Inflammatory macrophage (primary cell): ENCODE measurements at regions not wholly inside any gene's neighbourhood (a gene's known extent, or its start where the extent isn't known, plus 50 kb on each side); places are given as distances from the start of the nearest gene placed in this dataset.
"Not testable (repeated sequence)": the region's sequence is repeated elsewhere in the genome, so short reads cannot be mapped to it uniquely, and the experiment has no call there.

Experiments used
- DNase-seq, 2 donors: peaks; one replicate each; pipeline ENCODE4 v3.0.0-alpha.2; 2020 to 2022

DNA sequence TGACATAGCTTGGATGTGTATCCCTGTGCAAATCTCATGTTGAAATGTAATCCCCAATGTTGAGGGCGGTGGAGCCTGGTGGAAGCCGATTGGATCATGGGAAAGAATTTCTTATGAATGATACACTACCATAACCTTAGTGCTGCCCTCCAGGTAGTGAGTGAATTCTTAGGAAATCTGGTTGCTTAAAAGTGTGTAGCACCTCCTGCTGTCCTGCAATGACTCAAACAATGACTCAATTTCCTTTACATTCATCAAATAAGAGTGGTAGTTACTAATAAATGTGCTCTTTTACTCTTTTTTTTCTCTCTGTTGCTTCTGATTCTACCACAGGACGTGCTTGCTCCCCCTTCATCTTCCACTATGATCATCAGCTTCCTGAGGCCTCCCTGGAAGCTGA lies 1696.0 kb upstream of the CDH9 start:
- DNase-seq: no peak

DNA sequence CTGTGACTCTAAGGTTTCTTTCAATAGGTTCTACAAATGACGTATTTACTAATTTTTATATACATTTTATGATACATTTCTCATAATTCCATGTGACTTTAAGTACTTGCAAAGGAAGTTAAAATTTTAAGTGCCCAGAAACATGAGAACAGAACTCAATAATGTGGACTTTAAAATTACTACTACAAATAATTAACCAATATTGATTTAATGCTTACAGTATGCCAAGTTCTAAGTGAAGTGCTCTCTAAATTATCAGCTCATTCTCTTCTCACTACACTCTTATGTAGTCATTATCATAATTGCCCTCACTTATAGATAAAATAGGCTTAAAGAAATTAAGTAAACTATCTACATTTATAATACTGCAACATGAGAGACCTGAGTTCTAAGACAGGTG lies 1690.7 kb upstream of the CDH9 start:
- DNase-seq: no peak

DNA sequence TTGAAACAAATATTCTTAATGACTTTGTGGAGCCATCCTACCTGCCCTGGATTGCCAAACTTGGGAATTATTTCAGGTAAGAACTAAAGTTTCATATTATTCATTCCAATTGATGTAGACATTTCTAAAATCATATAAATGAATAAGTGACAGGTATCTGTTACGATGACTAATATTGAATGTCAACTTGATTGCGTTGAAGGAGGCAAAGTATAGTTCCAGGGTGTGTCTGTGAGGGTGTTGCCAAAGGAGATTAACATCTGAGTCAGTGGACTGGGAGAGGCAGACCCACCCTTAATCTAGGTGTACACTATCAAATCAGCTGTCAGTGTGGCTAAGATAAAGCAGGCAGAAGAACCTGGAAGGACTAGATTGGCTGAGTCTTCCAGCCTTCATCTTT lies 1688.4 kb upstream of the CDH9 start:
- no peak for DNase-seq

GRCh38 chr5:28725001-28725400 lies 1686.6 kb upstream of the CDH9 start:
- no peak for DNase-seq

DNA sequence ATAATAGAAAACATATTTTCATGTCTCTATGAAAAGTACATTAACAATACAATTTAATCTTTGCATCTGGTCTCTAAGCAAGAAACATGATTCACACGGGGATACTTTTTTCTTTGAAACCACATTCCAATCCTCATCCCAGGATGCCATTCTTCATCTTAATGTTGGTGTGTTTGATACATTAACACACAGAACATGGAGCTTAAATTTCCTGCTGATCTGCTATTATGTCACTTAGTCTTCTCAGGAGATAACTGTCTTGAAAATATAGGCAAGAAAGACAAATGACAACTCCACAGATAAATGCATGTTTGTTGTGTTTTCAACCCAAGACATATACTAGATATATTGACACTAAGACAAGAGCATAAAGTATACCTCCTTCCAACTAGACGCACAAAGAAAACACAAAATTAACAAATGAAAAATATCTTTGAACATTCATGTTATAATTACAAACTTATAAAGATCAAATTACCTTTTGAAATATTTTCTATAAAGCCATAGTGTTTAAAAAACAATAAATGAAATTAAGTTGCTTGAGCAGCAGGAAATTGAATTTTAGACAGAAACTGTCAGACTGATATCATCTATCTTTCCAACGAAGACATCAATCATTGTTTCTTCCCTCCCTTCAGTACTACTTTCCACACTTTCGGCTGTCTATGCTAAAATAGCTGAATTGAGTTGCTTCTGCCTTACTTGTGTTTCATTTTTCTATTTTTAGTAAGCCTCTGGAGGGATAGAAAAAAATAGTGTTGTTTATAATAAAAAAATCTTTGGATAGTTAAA lies 1676.7 kb upstream of the CDH9 start:
- no peak for DNase-seq

DNA sequence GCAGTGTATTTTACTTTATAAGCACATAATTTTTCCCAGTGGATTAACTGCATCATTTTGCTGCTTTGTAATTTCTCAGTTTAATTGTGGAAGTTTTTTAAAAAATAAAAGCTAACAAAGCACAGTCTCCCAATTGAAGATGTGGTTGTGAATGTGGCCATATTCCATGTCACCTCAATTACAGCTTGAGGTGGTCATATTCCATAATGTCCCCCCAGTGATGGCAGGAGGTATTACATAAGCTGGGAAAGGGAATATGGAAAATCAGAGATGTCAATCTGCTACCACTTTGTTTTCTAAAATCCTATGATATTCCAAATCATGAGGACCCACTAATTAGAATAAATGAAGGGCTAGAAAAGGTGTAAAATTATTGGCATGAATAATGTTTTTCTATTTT lies 1672.0 kb upstream of the CDH9 start:
- no peak for DNase-seq

GRCh38 chr5:28708472-28708871 lies 1670.1 kb upstream of the CDH9 start:
- DNase-seq: no peak

DNA sequence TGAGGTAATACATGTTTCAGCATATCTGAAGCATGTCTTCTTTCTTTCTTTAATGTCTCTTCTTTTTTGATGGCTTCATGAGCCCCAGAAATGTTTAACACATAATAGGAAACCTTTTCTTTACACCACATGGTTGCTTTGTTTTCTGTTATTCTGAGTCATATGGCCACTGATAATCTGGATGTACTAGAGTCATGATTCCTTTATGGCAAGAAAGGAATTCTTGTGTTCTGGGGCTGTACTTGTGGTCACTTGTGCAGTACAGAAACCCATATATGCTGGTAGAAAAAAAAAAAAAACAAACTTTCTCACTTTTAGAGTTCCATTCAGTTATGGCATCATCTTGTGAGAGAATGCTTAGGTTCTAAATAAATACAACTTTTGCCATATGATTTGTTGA lies 1669.3 kb upstream of the CDH9 start:
- no peak for DNase-seq

- DNase-seq: no peak
Observed at GRCh38 chr5:28703651-28704260, 1665.4 kb upstream of the CDH9 start.

GRCh38 chr5:28691526-28691925 lies 1653.1 kb upstream of the CDH9 start:
- no peak for DNase-seq

GRCh38 chr5:28685794-28686193 lies 1647.4 kb upstream of the CDH9 start:
- DNase-seq: no peak

DNA sequence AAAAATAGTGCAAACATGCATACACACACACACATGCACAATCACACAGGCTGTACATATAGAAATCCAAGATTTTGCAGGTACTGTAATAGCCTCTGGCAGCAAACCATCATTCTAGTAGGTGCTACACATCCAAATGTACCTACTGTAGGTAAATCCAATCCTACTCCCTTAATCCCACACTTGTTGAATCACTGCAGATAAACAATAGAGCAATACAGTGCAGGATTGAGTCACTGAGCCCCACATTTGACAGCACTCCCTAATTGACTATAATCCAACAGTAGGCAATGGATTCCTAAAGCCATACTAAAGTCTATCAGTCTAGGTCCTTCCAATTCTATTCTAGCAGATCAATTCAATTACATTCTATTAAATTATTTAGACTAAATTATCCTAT lies 1640.5 kb upstream of the CDH9 start:
- no peak for DNase-seq

GRCh38 chr5:28666110-28666509 lies 1627.7 kb upstream of the CDH9 start:
- DNase-seq: no peak

DNA sequence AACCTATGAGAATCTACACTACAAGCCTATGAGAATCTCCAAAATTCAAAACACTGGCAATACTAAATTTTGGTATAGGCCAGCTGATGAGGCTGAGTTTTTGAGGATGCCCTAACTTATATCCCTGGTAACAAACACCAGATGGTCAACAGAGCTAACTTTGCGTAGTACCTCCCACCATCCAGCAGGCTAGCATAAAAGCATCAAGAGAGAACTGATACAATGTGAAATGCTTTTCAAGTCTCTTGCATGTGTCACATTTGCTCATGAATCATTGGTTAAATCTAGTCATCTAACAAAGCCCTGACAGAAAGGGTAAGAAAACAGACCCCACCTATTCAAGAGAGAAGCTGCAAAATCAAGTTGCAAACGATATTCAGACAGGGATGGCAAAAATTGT lies 1609.7 kb upstream of the CDH9 start:
- no peak for DNase-seq

GRCh38 chr5:28632607-28633006 lies 1594.2 kb upstream of the CDH9 start:
- no peak for DNase-seq

DNA sequence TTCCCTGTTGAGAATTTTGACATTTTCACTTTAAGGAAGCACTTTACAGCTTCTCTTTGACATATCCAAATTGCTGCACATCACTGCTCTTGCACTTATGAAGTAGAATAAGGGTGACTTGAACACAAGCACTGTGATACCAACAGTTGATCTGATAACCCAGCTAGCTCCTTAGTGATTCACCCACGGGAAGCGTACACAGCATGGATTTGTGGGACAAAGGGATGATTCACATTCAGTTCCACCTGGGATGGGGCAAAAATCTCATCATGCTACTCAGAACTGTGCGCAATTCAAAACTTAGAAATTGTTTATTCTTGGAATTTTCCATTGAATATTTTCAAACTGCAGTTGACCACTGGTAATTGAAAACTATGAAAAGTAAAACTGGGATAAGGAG lies 1565.5 kb upstream of the CDH9 start:
- DNase-seq: no peak

DNA sequence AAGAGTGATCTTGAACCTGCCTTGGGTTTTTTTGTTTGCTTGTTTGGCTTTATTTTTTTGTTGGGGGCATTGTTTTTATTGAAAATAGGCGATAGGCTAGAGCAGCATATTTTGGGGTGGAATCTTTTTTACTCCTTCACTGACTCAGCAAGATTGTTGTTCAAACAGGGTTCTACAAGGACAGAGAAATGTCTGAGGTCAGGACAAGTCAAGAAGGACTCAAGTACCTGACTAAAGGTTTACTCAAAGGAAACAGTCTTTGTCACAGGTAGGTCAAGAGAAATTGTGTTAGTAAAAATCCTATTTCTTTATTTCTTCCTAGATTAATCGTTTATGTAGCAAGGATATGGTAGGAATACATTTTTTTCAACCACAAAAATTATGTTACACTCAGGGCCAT lies 1564.0 kb upstream of the CDH9 start:
- no peak for DNase-seq

DNA sequence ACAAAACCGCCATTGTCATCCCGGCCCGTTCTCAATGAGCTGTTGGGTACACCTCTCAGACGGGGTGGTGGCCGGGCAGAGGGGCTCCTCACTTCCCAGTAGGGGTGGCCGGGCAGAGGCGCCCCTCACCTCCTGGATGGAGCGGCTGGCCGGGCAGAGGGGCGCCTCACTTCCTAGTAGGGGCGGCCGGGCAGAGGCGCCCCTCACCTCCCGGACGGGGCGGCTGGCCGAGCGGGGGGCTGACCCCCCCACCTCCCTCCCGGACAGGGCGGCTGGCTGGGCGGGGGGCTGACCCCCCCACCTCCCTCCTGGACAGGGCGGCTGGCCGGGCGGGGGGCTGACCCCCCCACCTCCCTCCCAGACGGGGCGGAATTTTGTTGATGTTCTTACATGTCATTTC lies 1558.3 kb upstream of the CDH9 start:
- DNase-seq: not testable (repeated sequence)

DNA sequence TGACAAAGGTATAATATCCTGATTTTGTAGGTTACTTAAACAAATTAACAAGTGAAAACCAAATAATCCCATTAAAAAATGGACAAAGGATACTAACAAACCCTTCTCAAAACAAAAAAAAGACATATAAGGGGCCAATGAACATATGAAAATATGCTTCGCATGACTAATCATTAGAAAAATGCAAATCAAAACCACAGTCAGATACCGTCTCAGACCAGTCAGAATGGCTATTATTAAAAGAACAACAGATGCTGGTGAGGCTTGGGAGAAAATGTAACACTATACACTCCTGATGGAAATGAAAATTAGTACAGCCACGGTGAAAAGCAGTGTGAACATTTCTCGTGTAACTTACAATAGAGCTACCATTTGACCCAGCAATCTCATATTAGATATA lies 1542.2 kb upstream of the CDH9 start:
- no peak for DNase-seq

- DNase-seq: no peak
Observed at GRCh38 chr5:28576022-28576421, 1537.6 kb upstream of the CDH9 start.

DNA sequence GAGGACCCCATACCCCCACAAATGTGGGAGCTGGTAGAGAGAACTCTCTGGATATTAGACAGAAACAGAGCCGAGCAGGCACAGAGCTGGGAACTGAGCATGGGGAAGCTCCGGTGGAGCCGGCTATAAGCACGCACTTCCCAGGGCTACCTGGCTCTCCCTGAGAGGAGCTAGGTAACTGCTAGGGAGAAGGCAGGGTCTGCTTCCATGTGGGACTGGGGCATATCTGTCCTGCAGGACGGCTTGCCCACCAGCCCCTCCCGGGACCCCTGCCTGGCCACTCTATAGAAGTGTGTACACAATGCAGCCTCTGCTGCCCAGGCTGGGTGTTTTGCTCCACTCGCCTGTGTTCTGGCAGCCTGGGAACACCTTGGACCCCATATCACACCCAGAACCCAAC lies 1537.0 kb upstream of the CDH9 start:
- no peak for DNase-seq

DNA sequence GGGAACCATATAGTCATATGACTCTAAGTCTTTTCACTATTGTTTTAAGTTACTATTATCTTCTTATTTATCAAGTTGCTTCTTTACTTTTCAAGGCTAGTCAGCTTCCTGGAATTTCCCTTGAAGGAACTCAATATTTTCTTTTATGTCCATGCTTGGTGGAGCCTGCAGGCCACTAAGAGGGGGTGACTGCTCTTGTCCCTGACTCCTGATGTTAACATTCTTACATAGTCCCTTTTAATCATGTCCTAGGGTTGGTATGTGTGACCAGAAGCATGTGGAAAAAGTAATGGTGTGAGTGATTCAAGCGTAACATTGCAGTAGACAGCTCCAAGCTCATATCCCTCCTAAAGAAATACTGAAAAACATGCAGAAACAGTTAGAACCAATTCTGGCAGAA lies 1536.2 kb upstream of the CDH9 start:
- no peak for DNase-seq

- DNase-seq: no peak
Observed at GRCh38 chr5:28567048-28567447, 1528.7 kb upstream of the CDH9 start.

- no peak for DNase-seq
Observed at GRCh38 chr5:28561522-28561921, 1523.1 kb upstream of the CDH9 start.

- DNase-seq: no peak
Observed at GRCh38 chr5:28558196-28558595, 1519.8 kb upstream of the CDH9 start.
